ENCODE measurements at regions not wholly inside any gene's neighbourhood (a gene's known extent, or its start where the extent isn't known, plus 50 kb on each side); places are given as distances from the start of the nearest gene placed in this dataset.

DNA sequence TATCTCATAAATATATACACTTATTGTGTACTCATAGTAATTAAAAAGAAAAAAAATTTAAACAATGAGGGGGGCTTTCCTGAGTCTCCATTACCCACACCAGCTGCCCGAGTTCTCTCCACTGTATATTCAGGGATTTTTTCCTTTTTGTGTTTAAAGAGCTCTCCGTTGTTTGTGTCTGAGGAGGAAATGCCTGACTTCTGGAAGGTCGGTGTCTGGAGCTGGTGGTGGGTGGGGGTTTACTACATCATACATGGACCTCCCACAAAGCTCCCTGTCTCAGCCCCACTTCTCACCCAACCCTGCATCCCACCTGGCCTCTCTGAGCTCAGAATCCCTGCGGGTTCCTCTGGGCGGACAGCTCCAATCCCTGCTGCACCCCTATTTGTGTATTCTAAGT, 64.1 kb upstream of the ETV3 start:
- no peak for DNase-seq

GRCh38 chr1:157201767-157202166, 63.6 kb upstream of the ETV3 start:
- no peak for DNase-seq

DNA sequence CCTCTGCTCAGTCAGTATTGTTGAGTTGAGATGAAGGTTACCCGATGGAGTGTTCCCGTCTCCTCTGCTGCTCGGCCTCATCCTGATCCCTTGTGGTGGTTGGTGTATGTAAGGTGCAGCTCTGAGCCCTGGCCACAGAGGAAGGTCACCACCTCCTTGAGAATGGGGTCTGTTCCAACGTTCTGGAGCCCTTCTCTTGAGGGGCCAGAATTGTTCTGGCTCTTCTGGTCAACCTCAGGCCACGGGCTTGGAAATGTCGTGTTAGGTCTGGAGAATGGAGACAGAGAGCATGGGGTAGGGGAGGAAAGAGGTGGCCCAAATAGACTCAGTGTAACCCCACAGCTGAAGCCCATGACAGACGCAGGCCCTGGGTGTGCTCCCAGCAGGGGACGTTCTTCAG, 62.3 kb upstream of the ETV3 start:
- no peak for DNase-seq

- no peak for DNase-seq
Observed at GRCh38 chr1:157199421-157199755, 61.2 kb upstream of the ETV3 start.

DNA sequence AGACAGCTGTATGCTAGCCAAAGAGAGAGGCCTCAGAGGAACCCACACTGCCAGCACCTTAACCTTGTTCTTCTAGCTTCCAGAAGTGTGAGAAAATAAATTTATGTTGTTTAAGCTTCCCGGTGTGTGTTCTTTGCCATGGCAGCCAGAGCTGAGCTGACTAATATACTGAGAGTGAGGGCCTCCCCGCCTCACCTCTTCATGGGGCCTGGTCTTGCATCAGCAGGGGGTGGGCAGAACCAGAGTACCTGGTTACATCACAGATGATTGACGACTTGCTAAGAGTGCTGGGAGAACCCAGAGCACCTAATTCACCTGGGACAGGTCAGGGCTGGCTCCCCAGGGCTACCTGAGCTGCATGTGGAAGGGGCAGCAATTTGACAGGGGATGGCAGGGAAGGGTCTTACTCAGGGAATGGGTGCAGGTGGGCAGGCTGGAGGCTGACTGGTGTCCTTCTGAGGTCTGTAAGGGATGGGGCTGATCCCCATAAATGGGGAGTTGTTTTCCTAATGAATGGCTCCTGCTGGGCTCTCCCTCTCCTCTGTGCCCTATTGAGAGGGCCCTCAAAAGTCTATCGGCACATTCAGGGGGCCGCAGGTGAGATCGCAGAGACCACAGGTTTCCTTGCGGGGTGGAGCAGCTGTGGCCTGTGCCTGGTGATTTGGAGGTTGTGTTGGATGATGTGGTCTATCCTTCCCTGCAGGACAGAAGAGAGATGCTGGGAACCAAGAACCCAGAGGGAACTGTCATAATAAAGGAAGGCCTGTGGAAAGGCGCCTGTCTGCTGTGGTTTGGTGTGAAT, 60.6 kb upstream of the ETV3 start:
- DNase-seq: no peak

DNA sequence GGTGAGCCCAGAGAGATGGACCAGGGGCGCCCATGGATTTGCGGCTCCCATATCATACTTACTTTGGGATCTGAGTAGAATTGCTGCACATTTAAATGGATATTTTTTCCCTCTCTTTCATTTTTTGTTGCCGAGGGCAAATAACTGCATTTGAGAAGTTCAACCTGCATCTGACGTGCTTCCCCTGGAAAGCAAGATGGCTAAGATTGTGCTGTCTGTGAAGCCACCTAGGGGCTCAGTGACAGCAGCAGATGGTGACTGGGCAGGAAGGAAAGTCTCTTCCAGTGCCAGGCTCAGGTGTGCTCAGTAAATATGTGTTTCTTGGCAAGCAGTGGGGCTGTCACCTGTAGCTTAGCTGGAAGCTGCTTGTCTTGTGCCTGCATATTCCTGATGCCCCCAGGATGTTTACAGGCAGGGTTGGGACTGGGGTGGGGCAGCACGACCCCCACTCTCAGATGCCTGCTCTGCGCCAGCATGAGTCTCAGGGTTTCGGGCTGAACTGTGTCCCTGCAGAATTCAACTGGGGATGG, 59.8 kb upstream of the ETV3 start:
- DNase-seq: peak; percentile 26

DNA sequence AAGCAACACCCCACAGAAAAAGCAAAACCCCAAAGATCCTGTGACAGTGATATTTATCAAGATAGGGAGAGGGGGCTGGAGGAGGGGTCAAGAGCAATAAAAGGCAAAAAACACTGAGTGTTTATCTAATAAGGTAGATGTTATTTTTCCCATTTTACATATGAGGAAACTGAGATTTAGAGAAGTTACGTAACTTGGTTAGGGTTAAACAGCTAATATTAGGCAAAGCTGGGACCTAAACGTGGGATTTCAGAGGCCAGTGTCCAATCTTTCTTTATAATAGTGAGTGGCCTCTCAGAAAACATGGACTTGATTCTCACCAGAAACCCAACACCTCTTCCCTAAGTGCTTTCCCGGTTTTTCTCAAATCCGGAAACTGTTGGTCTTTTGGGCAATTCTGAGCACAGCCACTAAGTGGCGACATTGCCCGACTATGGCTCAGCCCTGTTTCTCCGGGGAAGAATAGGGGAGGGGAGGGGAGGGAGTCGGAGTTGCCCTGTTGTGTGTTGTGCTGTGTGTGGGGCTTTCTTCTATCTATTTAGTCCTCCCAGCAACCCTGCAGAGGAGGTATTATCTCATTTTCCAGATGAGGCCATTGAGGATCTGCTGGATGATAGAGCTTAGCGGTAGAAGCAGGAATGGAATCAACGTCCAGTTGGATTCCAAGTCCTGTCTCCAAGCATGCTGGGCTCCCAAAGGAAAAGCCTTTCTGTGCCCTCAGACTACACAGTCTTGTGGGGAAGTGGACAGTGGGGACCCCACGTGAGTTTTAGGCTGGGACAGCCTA, 58.7 kb upstream of the ETV3 start:
- DNase-seq: peak; percentile 42

- DNase-seq: no peak
Observed at GRCh38 chr1:157196245-157196543, 58.0 kb upstream of the ETV3 start.

DNA sequence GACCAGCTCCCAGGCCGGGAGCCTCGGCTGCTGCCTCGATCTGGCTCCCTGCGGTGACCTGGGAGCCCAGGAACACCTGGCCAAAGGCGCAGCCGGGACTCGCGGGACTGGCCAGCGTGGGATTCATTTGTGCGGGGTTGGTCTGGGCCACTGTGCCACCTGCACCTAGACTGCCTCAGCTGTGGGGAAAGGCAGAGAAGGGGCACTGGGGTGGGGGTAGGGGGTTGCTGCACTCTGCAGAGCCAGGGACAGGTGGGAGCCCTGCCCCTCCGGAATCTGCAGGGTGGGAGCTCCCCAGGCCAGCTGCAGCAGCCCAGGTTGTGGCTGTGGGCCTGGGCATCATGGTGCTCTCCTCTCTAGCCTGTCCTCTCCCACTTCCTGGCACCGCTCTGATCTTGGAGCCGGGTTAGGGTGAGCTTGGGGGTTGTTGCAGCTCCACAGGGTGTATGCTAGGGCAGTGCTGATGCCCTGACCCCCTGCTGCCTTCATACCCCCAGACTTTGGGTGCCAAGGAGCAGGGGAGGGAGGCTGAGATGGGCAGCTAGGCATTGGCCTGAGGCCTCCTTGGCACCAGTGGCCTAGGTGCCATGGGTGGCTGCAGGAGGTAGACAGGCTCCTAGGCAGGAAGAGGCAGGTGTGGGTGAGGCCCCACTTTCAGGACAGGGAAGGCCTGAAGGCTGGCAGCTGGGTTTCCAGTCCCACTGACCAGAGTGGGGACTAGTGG, 57.5 kb upstream of the ETV3 start:
- DNase-seq: no peak

DNA sequence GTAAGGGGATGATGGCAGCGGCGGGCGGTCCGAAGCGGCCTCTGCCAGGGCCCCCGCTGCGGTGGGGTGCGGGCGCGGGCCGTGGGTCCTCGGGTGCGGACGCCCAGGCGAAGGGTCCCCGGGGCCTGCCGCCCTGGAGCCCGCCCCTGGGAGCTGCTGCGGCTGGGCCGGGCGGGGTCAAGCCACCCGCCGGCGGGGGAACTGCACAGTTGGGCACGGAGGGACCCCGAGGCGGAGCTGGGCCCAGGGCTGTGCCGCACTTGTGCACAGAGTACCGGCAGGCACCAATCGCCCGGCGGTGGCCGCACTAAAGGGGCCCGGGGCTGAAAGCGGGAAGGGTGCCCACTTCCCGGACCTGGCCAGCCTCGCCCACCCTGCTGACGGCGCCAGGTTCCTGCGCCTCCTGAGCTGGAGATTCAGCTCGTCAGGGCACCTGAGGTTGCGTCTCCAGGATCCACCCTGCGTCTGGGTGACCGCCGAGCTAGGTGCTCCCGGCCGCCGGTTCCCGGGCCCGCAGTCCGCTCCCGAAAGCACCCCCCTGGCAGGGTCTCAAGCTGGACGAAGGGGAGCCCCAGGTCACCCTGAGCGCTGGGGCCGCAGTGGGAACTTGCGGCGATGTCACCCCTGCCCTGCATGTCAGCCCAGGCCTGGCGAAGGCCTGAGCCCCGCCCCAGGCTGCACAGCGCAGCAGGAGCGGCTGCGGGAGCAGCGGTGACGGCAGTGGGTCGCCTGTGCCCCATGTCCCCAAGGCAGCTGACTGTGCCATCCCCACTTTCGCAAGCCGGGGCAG, 56.7 kb upstream of the ETV3 start:
- no peak for DNase-seq

GRCh38 chr1:157193702-157194391, 55.7 kb upstream of the ETV3 start:
- peak; percentile 69 for DNase-seq

DNA sequence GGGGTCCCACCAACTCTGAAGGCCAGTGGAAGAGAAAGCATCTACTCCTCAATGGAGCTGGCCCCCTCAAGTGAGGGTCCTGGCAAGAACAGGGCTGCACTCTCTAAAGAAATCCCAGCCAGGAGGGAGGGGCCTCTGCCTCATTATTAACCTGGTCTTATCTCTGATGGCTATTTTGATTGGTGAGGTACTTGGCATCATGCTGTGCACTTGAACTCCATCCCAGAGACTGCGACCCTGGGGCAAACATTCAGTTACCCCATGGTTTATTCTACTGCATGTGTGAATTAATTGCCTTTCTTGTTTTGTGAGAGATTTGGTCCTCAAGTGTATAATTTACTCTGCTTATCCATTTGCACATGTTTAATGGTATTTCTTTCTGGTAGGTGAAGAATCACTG, 55.0 kb upstream of the ETV3 start:
- no peak for DNase-seq

DNA sequence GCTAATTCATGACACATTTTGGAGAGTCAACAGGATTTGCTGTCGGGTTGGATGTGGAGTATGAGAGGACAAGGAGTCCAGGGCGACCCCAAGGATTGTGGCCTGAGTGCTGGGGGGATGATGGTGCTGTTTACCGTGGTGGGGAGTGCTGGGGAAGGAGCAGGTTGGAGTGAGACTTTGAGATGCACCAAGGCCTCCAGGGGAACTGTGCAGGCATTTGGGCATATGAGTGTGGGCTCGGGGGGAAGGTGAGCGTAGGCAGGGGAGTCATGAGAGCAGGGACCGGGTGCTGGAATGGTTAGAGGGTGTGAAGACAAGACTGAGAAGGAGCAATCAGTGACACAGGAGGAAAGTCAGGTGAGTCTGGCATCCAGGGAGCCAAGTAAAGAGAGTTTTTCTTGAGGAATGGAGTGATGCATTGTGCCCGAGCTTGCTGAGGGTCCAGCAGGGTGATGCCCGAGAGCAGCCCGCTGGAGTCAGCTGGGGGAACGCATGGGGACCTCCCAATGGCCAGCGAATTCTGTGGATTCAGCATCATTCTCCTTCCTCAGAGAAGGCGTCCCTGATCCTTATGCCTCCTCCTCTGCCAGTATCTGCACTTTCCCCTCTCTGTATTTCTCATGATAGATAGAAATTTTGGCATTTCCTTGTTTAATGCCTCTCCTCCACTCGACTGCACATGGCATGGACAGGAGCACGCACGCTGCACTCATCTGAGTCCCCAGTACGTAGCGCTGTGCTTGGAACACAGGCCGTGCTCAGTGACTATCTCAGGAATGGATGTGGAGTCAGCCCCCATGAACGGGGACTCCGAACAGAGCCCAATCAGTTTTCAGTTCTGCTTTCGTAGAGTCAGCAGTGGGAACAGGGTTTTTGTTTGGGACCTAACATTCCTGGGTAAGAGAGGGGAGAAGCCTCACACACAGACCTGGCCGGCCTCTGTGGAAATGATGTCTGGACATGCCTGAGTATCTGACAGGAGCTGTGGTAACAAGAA, 52.1 kb upstream of the ETV3 start:
- DNase-seq: no peak

- no peak for DNase-seq
Observed at GRCh38 chr1:157189096-157189495, 50.9 kb upstream of the ETV3 start.
